OCI-LY1 (cell line): ENCODE measurements at regions not wholly inside any gene's neighbourhood (a gene's known extent, or its start where the extent isn't known, plus 50 kb on each side); places are given as distances from the start of the nearest gene placed in this dataset.

Experiments
- H2AFZ ChIP-seq: fragments of 200-600 bp; sonication (generic), shearing (Covaris generic); 2 replicates; pipeline ENCODE4 v1.6.0; 2014; ENCODE audit warnings: antibody characterized with exemption, mild to moderate bottlenecking, low read length
- H3F3A ChIP-seq: fragments of 200-600 bp; sonication (generic), shearing (Covaris generic); 2 replicates; pipeline ENCODE4 v1.6.0; 2014; ENCODE audit warnings: mild to moderate bottlenecking, antibody characterized with exemption, low read length, moderate library complexity; ENCODE audit not compliant: insufficient read depth
- H3K27ac ChIP-seq: fragments of 200-600 bp; sonication (generic); 2 replicates; pipeline ENCODE4 v1.5.1; 2014; ENCODE audit warnings: low read length, mixed run types, mild to moderate bottlenecking, low read depth; ENCODE audit not compliant: poor library complexity, severe bottlenecking
- H3K27me3 ChIP-seq: fragments of 200-600 bp; sonication (generic); 2 replicates; pipeline ENCODE4 v1.6.0; 2014; ENCODE audit warnings: antibody characterized with exemption, mild to moderate bottlenecking, low read length, moderate library complexity; ENCODE audit not compliant: insufficient read depth
- H3K36me3 ChIP-seq: fragments of 200-600 bp; sonication (generic); 2 replicates; pipeline ENCODE4 v1.6.1; 2014; ENCODE audit warnings: mild to moderate bottlenecking, antibody characterized with exemption, low read length, moderate library complexity, mixed read lengths; ENCODE audit not compliant: insufficient read depth
- H3K4me1 ChIP-seq: fragments of 200-600 bp; sonication (generic); 2 replicates; pipeline ENCODE4 v1.5.1; 2014; ENCODE audit warnings: mild to moderate bottlenecking, low read length, moderate library complexity; ENCODE audit not compliant: insufficient read depth, severe bottlenecking
- H3K4me2 ChIP-seq: fragments of 200-600 bp; sonication (generic), shearing (Covaris generic); 2 replicates; pipeline ENCODE4 v1.6.1; 2014; ENCODE audit warnings: low read length
- H3K4me3 ChIP-seq: fragments of 200-600 bp; sonication (generic); 2 replicates; pipeline ENCODE4 v1.5.1; 2014; ENCODE audit warnings: low read length, low read depth, mild to moderate bottlenecking, mixed read lengths; ENCODE audit not compliant: poor library complexity, severe bottlenecking
- H3K79me2 ChIP-seq: fragments of 200-600 bp; shearing (Covaris generic); 2 replicates; pipeline ENCODE4 v1.6.1; 2016; ENCODE audit warnings: mixed run types, low read length, mixed read lengths; ENCODE audit not compliant: insufficient read depth
- H3K9ac ChIP-seq: fragments of 200-600 bp; sonication (generic), shearing (Covaris generic); 2 replicates; pipeline ENCODE4 v1.6.1; 2014; ENCODE audit warnings: mild to moderate bottlenecking, low read length, mixed read lengths
- H3K9me2 ChIP-seq: fragments of 200-600 bp; sonication (generic), shearing (Covaris generic); 2 replicates; pipeline ENCODE4 v1.6.1; 2014; ENCODE audit warnings: low read depth, mild to moderate bottlenecking, low read length, mixed read lengths
- H3K9me3 ChIP-seq: fragments of 200-600 bp; shearing (Covaris generic); 2 replicates; pipeline ENCODE4 v1.6.1; 2014; ENCODE audit warnings: low read length, mixed read lengths
- H4K20me1 ChIP-seq: fragments of 200-600 bp; sonication (generic), shearing (Covaris generic); 2 replicates; pipeline ENCODE4 v1.6.0; 2016; ENCODE audit warnings: mild to moderate bottlenecking, low read length; ENCODE audit not compliant: insufficient read depth
- EZH2 ChIP-seq: fragments of 200-600 bp; sonication (generic), shearing (Covaris generic); IDR thresholded peaks from 2 replicates; pipeline ENCODE4 v1.8.0; 2017; ENCODE audit warnings: borderline replicate concordance, mixed run types, mild to moderate bottlenecking, antibody characterized with exemption, low read length, moderate library complexity, mixed read lengths
- TF ChIP-seq, protein P1 (sequence below): fragments of 200-600 bp; sonication (generic), shearing (Covaris generic); IDR thresholded peaks from 2 replicates; pipeline ENCODE4 v1.5.1; 2017; ENCODE audit warnings: mild to moderate bottlenecking, antibody characterized with exemption, low read length, moderate library complexity, mixed read lengths

DNA sequence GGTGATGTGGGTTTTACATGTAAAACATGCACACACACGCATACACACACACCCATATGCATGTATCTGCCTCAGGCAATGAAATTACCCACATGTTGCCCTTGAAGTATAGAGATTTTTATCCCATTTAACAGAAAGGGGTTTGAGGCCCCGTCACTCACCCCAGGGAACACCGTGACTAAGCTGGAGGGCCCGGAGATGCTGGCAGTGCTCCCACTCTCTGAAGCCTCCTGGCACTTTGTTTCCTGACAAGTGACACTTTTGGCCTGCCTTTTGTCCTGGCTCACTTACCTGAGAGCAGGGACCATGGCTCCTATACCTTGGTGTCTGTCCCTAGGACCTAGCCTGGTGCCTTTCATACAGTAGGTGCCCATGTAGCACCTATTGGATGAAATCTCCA is 50.0 kb upstream of the TNRC6C start:
- Histone ChIP-seq H2AFZ (no peak overlapping the region), H3K4me3 (no peak overlapping the region), H3K27ac (no peak overlapping the region), H4K20me1 (no peaks in the 10 kb centered on the region), H3K4me1 (no peaks in the 10 kb centered on the region), H3K36me3 (no peaks in the 10 kb centered on the region), H3K9ac (no peak overlapping the region), H3K27me3 (no peaks in the 10 kb centered on the region), H3F3A (no peaks in the 10 kb centered on the region), H3K9me3 (no peaks in the 10 kb centered on the region), H3K4me2 (no peak overlapping the region), H3K79me2 (no peaks in the 10 kb centered on the region), H3K9me2 (no peaks in the 10 kb centered on the region)
- TF ChIP-seq, protein P1, sequence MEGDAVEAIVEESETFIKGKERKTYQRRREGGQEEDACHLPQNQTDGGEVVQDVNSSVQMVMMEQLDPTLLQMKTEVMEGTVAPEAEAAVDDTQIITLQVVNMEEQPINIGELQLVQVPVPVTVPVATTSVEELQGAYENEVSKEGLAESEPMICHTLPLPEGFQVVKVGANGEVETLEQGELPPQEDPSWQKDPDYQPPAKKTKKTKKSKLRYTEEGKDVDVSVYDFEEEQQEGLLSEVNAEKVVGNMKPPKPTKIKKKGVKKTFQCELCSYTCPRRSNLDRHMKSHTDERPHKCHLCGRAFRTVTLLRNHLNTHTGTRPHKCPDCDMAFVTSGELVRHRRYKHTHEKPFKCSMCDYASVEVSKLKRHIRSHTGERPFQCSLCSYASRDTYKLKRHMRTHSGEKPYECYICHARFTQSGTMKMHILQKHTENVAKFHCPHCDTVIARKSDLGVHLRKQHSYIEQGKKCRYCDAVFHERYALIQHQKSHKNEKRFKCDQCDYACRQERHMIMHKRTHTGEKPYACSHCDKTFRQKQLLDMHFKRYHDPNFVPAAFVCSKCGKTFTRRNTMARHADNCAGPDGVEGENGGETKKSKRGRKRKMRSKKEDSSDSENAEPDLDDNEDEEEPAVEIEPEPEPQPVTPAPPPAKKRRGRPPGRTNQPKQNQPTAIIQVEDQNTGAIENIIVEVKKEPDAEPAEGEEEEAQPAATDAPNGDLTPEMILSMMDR, result no peak
- TF ChIP-seq EZH2, result no peak
